ENCODE measurements at regions not wholly inside any gene's neighbourhood (a gene's known extent, or its start where the extent isn't known, plus 50 kb on each side); places are given as distances from the start of the nearest gene placed in this dataset.

DNA sequence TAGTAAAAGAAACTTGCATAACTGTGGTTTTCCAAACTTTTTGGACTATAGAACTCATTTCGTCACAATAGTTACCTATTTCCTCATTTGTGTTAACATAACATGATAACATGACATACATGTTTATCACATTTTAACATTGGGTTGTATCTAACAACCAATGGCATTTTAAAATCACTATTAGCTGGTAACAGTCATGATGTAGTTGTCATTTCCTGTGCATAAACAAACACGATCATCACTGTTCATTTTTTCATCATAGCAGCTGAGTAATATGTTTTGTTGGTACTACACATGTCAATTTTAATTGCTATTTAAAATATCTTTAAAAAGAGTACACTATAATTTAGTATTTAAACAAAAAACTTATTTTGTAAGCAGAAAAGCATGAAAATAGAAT lies 402.4 kb downstream of the SATB2 start:
- TF ChIP-seq, protein P1, sequence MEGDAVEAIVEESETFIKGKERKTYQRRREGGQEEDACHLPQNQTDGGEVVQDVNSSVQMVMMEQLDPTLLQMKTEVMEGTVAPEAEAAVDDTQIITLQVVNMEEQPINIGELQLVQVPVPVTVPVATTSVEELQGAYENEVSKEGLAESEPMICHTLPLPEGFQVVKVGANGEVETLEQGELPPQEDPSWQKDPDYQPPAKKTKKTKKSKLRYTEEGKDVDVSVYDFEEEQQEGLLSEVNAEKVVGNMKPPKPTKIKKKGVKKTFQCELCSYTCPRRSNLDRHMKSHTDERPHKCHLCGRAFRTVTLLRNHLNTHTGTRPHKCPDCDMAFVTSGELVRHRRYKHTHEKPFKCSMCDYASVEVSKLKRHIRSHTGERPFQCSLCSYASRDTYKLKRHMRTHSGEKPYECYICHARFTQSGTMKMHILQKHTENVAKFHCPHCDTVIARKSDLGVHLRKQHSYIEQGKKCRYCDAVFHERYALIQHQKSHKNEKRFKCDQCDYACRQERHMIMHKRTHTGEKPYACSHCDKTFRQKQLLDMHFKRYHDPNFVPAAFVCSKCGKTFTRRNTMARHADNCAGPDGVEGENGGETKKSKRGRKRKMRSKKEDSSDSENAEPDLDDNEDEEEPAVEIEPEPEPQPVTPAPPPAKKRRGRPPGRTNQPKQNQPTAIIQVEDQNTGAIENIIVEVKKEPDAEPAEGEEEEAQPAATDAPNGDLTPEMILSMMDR (conservative IDR thresholded peaks at IDR 0.05) = no peak
- no peak for TF ChIP-seq EZH2 (IDR thresholded peaks at IDR 0.05; ENCODE audit: low read depth)

Data from PC-9 (cell line).